ENCODE measurements at regions not wholly inside any gene's neighbourhood (a gene's known extent, or its start where the extent isn't known, plus 50 kb on each side); places are given as distances from the start of the nearest gene placed in this dataset.

DNA sequence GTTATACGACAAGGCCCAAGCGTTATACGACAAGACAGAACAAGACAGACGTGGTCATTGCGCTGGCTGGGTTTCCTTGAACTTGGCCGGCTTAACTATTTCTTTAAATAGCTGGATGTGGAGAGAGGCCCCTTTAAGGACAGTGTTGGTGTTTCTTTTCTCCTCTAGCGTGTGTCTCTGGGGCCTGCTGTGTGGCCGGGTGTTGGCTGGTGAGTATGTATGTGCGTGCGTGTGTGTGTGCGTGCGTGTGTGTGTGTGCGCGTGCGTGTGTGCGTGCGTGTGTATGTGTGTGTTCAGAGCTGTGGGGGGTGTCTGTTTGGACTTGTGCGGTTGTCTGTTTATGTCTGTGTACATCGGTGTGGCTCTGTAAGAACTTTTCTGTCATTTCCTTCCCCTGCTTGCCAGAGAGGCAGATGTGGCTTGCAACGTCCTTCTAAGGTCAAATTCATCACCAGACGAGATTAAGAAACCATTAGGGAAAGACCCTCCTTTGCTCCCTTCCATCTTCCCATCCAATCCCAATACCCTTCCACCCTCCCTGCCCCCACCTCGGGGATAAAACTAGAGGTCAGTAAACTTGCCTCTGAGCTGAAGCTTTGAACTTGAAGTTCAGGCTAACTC lies 78.6 kb upstream of the TBX3 start:
- no peak for DNase-seq
- Mint-ChIP-seq H3K9me3 (peaks cover 0 to 5% (median 0%) of the 10 kb centered on the region in 6 donors), H3K27me3 (ENCODE audit: low read depth in 3 of 3) (no peaks in the 10 kb centered on the region), H3K27ac (no peak overlapping the region), H3K4me3 (no peak overlapping the region), H3K4me1 (no peaks in the 10 kb centered on the region), H3K36me3 (no peaks in the 10 kb centered on the region)

DNA sequence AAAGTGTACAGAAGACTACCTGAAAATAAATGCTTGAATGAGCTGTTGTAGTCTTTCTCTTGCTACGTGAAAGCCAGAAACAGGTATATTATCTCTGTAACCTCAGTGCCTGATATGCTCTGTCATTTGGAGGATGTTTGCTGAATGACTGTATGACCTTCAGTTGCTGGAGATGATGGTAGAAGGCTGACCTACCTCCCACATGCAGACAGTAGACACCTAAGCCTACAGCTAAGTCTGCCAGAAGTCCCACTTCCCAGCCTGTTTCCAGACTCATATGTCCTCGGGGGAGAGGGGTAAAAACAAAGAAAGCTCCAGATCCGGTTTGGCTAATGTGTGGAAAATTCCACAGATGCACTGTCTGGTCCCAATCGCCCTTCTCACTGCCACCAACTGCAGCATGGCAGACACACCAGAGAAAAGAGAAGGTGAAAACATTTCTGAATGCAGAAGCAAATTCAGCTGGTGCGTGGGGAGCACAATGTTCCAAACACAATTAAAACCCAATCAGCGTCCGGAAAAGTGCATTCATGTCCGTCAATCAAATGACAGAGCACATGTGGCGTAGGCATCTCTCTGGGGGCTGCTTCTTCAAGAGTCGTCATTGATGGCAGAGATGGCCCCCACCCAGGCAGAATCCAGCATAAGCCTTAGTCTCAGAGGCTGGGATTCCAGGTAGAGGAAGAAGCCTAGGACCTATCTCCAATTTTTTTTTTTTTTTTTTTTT lies 76.3 kb upstream of the TBX3 start:
- DNase-seq = no peak
- peaks cover 0 to 2% (median 0%) of the 10 kb centered on the region in 3 donors for H3K27me3 Mint-ChIP-seq (ENCODE audit: low read depth in 3 of 3)
- no peak overlapping the region for H3K4me3 Mint-ChIP-seq
- no peaks in the 10 kb centered on the region for H3K36me3 Mint-ChIP-seq
- H3K4me1 Mint-ChIP-seq = no peaks in the 10 kb centered on the region
- peaks cover 0 to 5% (median 0%) of the 10 kb centered on the region in 6 donors for H3K9me3 Mint-ChIP-seq
- H3K27ac Mint-ChIP-seq = no peak overlapping the region

DNA sequence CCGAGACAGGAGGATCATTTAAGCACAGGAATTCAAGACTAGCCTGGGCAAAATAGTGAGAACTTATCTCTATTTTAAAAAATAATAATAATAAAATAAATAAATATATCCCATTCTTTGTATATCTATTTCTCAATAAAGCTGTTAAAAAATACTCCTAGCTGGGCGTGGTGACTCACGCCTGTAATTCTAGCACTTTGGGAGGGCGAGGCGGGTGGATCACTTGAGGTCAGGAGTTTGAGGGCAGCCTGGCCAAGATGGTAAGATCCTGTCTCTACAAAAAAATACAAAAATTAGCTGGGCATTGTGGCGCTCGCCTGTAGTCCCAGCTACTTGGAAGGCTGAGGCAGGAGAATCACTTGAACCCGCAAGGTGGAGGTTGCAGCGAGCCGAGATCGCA lies 75.7 kb upstream of the TBX3 start:
- Mint-ChIP-seq H3K4me1 (no peaks in the 10 kb centered on the region), H3K27ac (no peak overlapping the region), H3K36me3 (no peaks in the 10 kb centered on the region), H3K9me3 (peaks cover 0 to 5% (median 0%) of the 10 kb centered on the region in 6 donors), H3K27me3 (ENCODE audit: low read depth in 3 of 3) (peaks cover 0 to 2% (median 0%) of the 10 kb centered on the region in 3 donors), H3K4me3 (no peak overlapping the region)
- DNase-seq = no peak

DNA sequence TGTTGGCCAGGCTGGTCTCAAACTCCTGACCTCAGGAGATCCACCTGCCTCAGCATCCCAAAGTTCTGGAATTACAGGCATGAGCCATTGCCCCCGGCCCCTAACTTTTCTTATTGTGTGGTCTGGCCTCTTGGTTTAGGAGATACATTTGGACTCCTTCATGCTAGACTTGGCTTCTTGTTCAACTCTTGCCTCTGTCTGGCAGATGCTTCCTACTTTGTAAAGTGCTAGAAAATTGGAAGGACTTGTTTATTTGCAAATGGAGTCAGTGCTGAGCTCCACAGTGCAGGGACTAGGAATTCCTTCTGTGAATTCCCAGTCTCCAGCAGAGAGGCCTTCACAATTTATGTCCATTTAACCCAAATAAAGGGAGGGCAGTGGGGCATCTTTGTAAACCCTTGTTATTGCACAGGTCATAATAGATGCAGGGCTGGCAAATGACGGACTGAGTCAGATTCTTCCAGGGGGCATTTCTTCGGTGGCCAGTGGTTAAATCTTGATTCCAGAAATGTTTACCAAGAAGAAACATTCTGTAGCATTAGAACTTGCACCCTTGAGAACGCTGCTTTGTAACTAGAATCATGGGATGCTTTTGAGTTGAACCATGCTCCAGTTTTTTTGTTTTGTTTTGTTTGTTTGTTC lies 73.8 kb upstream of the TBX3 start:
- no peaks in the 10 kb centered on the region for H3K4me1 Mint-ChIP-seq
- H3K9me3 Mint-ChIP-seq = peaks cover 0 to 5% (median 0%) of the 10 kb centered on the region in 6 donors
- no peak overlapping the region for H3K4me3 Mint-ChIP-seq
- DNase-seq = no peak
- H3K36me3 Mint-ChIP-seq = no peaks in the 10 kb centered on the region
- peaks cover 0 to 2% (median 0%) of the 10 kb centered on the region in 3 donors for H3K27me3 Mint-ChIP-seq (ENCODE audit: low read depth in 3 of 3)
- no peak overlapping the region for H3K27ac Mint-ChIP-seq

DNA sequence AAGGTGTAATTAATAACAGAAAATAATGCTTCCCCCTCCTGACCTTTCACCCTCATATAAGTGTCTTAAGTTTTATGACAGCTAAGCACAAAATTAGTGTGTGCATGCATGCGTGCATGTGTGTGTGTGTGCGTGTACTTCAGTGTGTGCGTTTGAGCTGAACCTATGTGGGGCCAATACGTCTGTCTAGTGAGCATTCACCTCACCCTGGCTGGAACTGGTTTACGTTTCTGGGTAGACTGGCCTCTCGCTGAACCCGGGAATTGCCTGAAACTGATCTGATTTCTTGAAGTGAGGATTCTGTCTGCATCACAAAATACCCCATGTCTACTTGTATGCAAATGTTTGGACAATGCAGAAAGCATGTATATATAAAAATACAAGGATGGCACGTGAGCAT lies 68.2 kb upstream of the TBX3 start:
- peaks cover 0 to 1% (median 0%) of the 10 kb centered on the region in 6 donors for H3K9me3 Mint-ChIP-seq
- peaks cover 0 to 2% (median 0%) of the 10 kb centered on the region in 3 donors for H3K27me3 Mint-ChIP-seq (ENCODE audit: low read depth in 3 of 3)
- no peak overlapping the region for H3K27ac Mint-ChIP-seq
- no peaks in the 10 kb centered on the region for H3K36me3 Mint-ChIP-seq
- DNase-seq = no peak
- no peaks in the 10 kb centered on the region for H3K4me1 Mint-ChIP-seq
- H3K4me3 Mint-ChIP-seq = no peak overlapping the region

DNA sequence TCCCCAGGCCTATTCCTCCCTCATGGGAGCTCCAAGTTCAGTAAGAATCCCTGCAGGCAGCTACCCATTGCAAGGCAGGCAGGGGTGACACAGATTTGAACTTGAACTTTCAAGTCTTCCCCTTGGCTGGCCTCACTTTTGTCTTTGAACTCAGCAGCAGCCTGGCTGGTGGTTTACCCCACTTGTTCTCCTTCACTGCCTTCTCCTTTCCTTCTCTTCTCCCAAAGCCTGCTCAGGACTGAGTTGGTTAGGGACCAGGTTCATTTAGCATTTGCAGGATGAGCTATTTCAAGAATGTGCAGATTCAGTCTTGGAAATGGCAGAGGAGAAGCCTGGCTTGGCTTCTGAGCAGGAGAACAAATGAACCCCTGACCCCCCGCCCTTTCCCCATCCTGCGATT lies 67.7 kb upstream of the TBX3 start:
- no peak overlapping the region for H3K27ac Mint-ChIP-seq
- peaks cover 0 to 1% (median 0%) of the 10 kb centered on the region in 6 donors for H3K9me3 Mint-ChIP-seq
- H3K4me1 Mint-ChIP-seq = no peaks in the 10 kb centered on the region
- no peak for DNase-seq
- no peak overlapping the region for H3K4me3 Mint-ChIP-seq
- H3K36me3 Mint-ChIP-seq = no peaks in the 10 kb centered on the region
- H3K27me3 Mint-ChIP-seq (ENCODE audit: low read depth in 3 of 3) = peaks cover 0 to 2% (median 0%) of the 10 kb centered on the region in 3 donors

DNA sequence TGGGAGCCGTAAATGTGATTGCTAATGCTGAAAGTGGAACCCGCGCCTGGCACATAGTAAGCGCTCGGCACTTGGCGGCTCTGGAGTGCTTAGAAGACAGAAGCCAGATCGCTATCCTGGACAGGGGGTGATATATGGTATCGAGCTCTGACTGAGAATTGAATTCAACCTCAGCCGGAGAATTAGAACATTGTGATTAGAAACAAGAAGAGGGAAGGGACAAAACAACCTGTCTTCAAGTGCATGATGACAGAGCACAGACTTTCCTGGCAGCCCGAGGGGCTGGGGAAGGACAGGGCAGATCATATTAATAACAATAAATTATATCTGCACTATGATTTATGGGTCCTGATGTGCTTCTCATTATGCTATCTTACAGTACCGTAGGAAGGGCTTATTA lies 66.9 kb upstream of the TBX3 start:
- Mint-ChIP-seq H3K27ac (no peak overlapping the region), H3K4me1 (no peaks in the 10 kb centered on the region), H3K36me3 (no peaks in the 10 kb centered on the region), H3K4me3 (no peak overlapping the region), H3K9me3 (peaks cover 0 to 1% (median 0%) of the 10 kb centered on the region in 6 donors), H3K27me3 (ENCODE audit: low read depth in 3 of 3) (peaks cover 0 to 2% (median 0%) of the 10 kb centered on the region in 3 donors)
- no peak for DNase-seq

DNA sequence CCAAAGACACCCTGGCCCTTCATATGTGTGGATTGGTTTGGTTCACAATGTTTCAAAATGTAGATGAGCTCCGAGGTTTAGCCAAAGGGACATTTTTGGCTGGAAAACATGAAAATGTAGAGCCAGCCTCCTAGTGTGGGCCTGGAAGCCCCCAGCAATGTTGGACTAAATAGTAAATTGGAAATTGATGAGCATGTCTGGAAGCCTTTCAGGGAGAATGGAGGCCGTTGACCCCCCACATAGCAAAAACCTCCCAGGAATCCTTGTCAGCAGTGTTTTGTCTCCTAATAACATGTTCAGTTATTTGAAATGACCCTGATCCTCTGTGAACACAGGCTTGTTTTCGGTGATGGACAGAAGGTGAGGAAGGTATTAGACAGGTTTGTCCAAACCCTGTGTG lies 65.1 kb upstream of the TBX3 start:
- no peak for DNase-seq
- Mint-ChIP-seq H3K27ac (no peak overlapping the region), H3K9me3 (peaks cover 0 to 1% (median 0%) of the 10 kb centered on the region in 6 donors), H3K27me3 (ENCODE audit: low read depth in 3 of 3) (peaks cover 0 to 2% (median 0%) of the 10 kb centered on the region in 3 donors), H3K4me1 (no peaks in the 10 kb centered on the region), H3K36me3 (no peaks in the 10 kb centered on the region), H3K4me3 (no peak overlapping the region)

DNA sequence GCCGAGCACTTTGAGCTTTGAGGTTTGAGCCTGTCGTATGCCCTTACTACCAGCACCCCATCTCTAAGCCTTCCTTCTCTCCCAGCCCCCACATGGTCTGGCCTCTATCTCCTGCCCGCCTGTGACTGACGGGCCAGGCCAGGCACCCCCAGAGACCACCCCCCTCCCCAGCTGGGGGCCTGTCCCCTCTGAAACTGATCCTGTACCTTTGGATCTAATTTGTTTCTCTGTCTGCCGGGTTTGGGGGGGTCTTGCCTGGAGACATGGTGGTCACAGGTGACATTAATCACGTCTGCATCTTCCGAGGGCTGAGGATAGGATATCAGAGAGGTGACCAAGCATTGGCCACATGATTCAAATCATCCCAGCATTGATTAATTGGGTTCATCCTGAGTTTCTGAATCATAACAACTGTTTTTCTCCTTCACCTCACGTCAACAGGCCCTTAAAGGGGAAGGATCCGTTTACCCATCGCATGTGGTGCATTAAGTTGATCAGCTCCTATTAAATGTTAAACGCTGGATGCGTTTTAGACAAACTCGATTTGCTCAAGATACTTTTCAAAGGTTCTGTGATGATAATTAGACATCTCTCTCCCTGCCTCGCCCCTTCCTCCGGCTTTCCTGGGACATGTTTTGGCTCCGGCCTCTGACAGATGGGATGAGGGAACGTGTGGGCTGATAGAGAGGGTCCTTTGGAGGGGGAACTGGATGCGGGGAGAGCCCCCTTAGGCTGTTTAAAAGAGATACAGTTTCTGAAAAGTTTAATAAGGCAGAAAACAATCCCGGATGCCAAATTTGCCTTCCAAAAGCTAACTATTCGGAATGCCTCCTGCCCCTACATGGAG lies 63.3 kb upstream of the TBX3 start:
- Mint-ChIP-seq H3K9me3 (peaks cover 0 to 1% (median 0%) of the 10 kb centered on the region in 6 donors), H3K27me3 (ENCODE audit: low read depth in 3 of 3) (peaks cover 0 to 2% (median 0%) of the 10 kb centered on the region in 3 donors), H3K4me1 (no peaks in the 10 kb centered on the region), H3K27ac (no peak overlapping the region), H3K36me3 (no peaks in the 10 kb centered on the region), H3K4me3 (no peak overlapping the region)
- no peak for DNase-seq

DNA sequence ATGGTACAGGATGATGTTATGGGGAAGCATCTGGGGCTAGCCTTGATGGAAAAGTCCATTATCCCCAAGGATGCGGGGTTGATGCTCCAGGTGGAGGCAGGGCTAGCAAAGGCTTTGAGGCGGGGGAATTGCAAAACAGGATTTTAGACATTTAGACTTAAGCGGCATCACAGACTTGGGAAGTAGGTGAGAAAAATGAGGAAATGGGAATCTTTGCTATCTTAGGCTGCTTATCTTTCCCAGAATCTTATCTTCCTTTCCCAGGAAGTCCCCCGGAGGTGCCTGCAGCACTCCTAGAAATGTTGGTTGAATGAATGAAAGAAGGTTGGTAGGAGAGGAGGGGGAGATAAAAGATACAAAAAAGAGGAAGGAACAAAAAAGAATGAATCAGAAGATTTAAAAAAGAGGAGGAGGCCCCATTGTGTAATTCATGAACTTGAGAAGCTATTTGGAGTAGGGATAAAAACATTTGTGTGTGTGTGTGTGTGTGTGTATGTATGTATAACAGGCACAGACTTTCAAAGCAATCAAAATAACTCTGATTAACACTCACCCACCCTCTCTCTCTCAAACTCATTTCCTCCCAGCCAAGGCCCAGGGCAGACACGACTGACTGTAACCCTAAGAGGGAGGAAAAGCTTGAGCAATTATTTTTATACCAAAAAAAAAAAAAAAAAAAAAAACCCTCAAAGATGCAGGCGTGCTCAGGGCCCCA lies 62.5 kb upstream of the TBX3 start:
- DNase-seq = no peak
- Mint-ChIP-seq H3K36me3 (no peaks in the 10 kb centered on the region), H3K4me3 (no peak overlapping the region), H3K27me3 (ENCODE audit: low read depth in 3 of 3) (peaks cover 0 to 2% (median 0%) of the 10 kb centered on the region in 3 donors), H3K27ac (no peak overlapping the region), H3K9me3 (no peaks in the 10 kb centered on the region), H3K4me1 (no peaks in the 10 kb centered on the region)

DNA sequence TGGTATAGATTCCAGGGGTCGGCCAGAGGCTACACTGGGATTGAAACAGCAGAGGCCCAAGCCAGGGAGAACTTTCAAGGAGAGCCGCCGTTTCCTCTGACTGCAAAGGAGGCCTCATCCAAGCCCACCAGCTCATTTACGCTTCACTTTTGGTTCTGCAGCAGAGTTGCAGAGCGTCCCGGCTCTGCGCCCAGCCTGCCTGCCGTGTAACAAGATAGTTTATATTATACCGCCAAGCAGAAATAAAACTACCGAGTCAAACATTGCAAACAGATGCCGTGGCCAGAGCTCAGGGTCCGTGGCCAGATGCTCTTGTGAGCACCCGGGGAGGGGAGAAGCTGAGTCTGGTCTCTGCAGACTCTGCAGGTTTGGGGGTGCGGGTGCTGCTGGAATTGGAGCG lies 60.7 kb upstream of the TBX3 start:
- no peak overlapping the region for H3K27ac Mint-ChIP-seq
- H3K4me3 Mint-ChIP-seq = no peak overlapping the region
- H3K27me3 Mint-ChIP-seq (ENCODE audit: low read depth in 3 of 3) = peaks cover 0 to 2% (median 0%) of the 10 kb centered on the region in 3 donors
- no peaks in the 10 kb centered on the region for H3K9me3 Mint-ChIP-seq
- no peaks in the 10 kb centered on the region for H3K4me1 Mint-ChIP-seq
- H3K36me3 Mint-ChIP-seq = no peaks in the 10 kb centered on the region
- no peak for DNase-seq

DNA sequence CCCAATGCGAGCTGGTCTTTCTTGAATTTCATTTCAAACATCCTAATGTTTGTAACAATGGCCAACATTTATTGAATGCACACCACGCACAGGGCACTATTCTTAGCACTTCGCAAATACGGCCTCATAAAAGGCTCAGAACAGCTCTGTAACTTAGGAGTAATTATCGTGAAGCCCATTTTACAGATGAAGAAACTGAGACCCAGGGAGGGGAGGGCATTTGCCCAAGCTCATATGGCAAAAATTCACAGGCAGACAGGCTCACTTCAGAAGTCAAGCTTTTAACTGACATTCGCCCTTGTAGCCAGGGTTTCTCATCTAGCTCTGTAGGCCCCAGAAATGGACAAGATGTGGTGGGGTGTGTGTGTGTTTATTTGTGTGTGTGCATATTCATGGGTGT lies 60.3 kb upstream of the TBX3 start:
- no peaks in the 10 kb centered on the region for H3K36me3 Mint-ChIP-seq

DNA sequence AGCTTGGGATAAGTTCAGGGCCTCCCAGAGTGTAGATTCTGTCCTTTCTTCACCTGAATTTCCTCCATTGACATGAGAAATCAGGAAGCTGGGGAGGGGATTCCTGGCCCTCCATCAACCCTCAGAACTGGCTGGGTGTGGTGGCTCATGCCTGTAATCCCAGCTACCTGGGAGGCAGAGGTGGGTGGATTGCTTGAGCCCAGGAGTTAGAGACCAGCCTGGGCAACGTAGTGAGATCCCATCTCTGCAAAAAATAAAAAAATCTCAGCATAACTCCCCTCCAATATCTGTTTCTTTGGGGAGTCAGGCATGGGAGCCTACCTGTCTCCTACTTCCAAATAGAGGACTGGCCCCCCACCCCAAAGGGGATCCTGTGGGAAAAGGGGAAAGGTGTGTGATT lies 59.8 kb upstream of the TBX3 start:
- Mint-ChIP-seq H3K4me1 (no peaks in the 10 kb centered on the region), H3K36me3 (no peaks in the 10 kb centered on the region), H3K27ac (no peak overlapping the region), H3K27me3 (ENCODE audit: low read depth in 3 of 3) (peaks cover 0 to 2% (median 2%) of the 10 kb centered on the region in 3 donors), H3K9me3 (no peaks in the 10 kb centered on the region), H3K4me3 (no peak overlapping the region)
- DNase-seq = no peak

More for the DNA sequence above, 60.3 kb upstream of the TBX3 start:
- Mint-ChIP-seq H3K27me3 (ENCODE audit: low read depth in 3 of 3) (peaks cover 0 to 2% (median 0%) of the 10 kb centered on the region in 3 donors), H3K9me3 (no peaks in the 10 kb centered on the region), H3K4me1 (no peaks in the 10 kb centered on the region), H3K4me3 (no peak overlapping the region), H3K27ac (no peak overlapping the region)
- DNase-seq = no peak
